ENCODE measurements at regions not wholly inside any gene's neighbourhood (a gene's known extent, or its start where the extent isn't known, plus 50 kb on each side); places are given as distances from the start of the nearest gene placed in this dataset.

DNA sequence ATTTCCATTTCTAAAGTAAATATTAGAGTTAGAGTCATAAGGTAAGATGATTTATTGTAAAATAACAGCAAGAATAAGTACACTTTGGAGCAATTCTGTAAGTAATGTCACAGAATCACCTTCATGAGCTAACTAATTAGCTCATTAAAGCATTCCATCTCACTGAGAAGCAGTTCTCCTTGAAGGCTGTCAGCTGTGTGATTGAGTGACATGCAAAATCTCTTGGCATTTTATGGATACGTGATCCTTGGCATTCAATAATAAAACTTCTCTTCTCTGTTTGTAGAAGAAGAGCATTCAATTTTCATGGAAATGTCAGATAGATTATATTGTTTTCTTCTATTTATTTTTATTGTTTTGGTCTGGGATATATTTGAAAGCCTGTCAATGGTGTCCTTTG lies 1389.3 kb downstream of the GATA3 start:
- TF ChIP-seq CTCF (conservative IDR thresholded peaks at IDR 0.05 in 1 of 2, IDR thresholded peaks at IDR 0.05 in 1 of 2; ENCODE audit: extremely low read depth in 1 of 2, insufficient read depth in 1 of 2, low read depth in 1 of 2, low read length in 2 of 2) (no peak), EZH2 (IDR thresholded peaks at IDR 0.05; ENCODE audit: borderline replicate concordance, low read length) (no peak)

Measured in mammary epithelial cell (primary cell).